PC-9 (cell line): ENCODE measurements at regions not wholly inside any gene's neighbourhood (a gene's known extent, or its start where the extent isn't known, plus 50 kb on each side); places are given as distances from the start of the nearest gene placed in this dataset.

Experiments used
- CTCF ChIP-seq: fragments of 200-600 bp; sonication (generic); conservative IDR thresholded peaks from 2 replicates; pipeline ENCODE4 v1.6.1; 2017; ENCODE audit warnings: mixed run types, antibody characterized with exemption, mild to moderate bottlenecking, moderate library complexity
- EZH2 ChIP-seq: fragments of 200-600 bp; sonication (generic); IDR thresholded peaks from 2 replicates; pipeline ENCODE4 v1.8.0; 2017; ENCODE audit warnings: antibody characterized with exemption, low read depth

DNA sequence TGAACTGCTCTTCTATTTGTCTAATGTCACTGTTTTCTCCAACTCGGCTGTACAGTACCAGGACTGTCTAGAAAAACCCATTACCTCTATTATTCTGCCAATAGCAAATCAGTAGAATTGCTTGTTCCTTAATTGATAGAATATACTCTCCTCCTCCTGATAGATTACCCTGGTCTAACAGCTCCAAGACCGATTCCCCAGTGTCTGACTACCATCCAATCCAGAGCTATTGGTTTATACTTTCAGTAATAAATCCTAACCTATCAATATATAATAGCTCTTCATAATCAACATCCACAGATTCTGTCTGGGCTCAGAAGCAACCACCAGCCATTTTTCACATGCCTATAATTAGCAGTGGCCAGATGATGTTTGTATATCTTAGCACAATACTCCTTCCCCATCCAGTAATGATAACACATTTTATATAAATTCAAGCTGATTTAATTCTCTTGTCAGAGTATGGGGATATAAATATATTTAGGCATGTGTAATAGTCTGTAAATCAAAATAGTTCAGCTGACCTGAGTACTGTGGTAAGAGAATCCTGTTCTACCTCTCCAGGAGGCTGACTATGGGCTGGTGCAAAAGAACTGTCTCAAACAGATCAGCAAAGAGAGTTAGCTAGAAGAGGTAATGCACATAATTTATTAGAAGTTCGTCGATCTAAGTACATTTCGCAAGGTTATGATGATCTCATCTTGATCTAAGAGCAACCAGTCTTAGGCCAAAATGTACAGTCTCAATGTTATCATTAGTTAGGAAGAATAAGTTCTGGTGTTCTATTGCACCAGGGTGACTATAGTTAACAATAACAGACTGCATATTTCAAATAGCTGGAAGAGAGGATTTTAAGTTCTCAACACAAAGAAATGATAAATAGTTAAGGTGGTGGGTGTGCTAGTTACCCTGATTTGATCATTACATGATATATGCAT lies 193.4 kb downstream of the SHOX2 start:
- TF ChIP-seq CTCF (no peak), EZH2 (no peak)
